ENCODE measurements at regions not wholly inside any gene's neighbourhood (a gene's known extent, or its start where the extent isn't known, plus 50 kb on each side); places are given as distances from the start of the nearest gene placed in this dataset.
"Not testable (repeated sequence)": the region's sequence is repeated elsewhere in the genome, so short reads cannot be mapped to it uniquely, and the experiment has no call there.

- Mint-ChIP-seq H3K4me3 (no peak overlapping the region; the same call in 1 of the 2 replicates), H3K27me3 (ENCODE audit: insufficient read depth) (peaks cover 2% of the 10 kb centered on the region; the same call in 1 of the 2 replicates), H3K9me3 (peaks cover 4% of the 10 kb centered on the region; the same call in 1 of the 2 replicates), H3K4me1 (ENCODE audit: low read depth) (peaks cover 58% of the 10 kb centered on the region), H3K27ac (peak overlapping the region; percentile 96), H3K36me3 (ENCODE audit: low read depth) (no peaks in the 10 kb centered on the region)
- no peak for DNase-seq
- no peak for TF ChIP-seq CTCF (IDR thresholded peaks at IDR 0.05)
Measured at GRCh38 chr17:83202002-83203000, 122.9 kb downstream of the METRNL start.

- Mint-ChIP-seq H3K9me3 (peaks cover 4% of the 10 kb centered on the region; the same call in 1 of the 2 replicates), H3K27ac (peak overlapping the region; percentile 96), H3K4me3 (peak overlapping the region; percentile 53; the same call in 1 of the 2 replicates), H3K27me3 (ENCODE audit: insufficient read depth) (peaks cover 2% of the 10 kb centered on the region; the same call in 1 of the 2 replicates), H3K36me3 (ENCODE audit: low read depth) (no peaks in the 10 kb centered on the region), H3K4me1 (ENCODE audit: low read depth) (peaks cover 58% of the 10 kb centered on the region)
- no peak for TF ChIP-seq CTCF (IDR thresholded peaks at IDR 0.05)
- DNase-seq = peak; percentile 97
Measured at GRCh38 chr17:83203073-83203471, 123.7 kb downstream of the METRNL start.

- peaks cover 2% of the 10 kb centered on the region; the same call in 1 of the 2 replicates for H3K27me3 Mint-ChIP-seq (ENCODE audit: insufficient read depth)
- peak overlapping the region; percentile 96 for H3K27ac Mint-ChIP-seq
- no peak for DNase-seq
- TF ChIP-seq CTCF (IDR thresholded peaks at IDR 0.05) = peak; percentile 8; the same call in 1 of the 2 replicates
- peak overlapping the region; percentile 53; the same call in 1 of the 2 replicates for H3K4me3 Mint-ChIP-seq
- peaks cover 58% of the 10 kb centered on the region for H3K4me1 Mint-ChIP-seq (ENCODE audit: low read depth)
- no peaks in the 10 kb centered on the region for H3K36me3 Mint-ChIP-seq (ENCODE audit: low read depth)
- H3K9me3 Mint-ChIP-seq = peaks cover 4% of the 10 kb centered on the region; the same call in 1 of the 2 replicates
Measured at GRCh38 chr17:83203472-83204221, 124.2 kb downstream of the METRNL start.

GRCh38 chr17:83204230-83204725 is 124.9 kb downstream of the METRNL start:
- no peak for TF ChIP-seq CTCF (IDR thresholded peaks at IDR 0.05)
- H3K27ac Mint-ChIP-seq = peak overlapping the region; percentile 96
- H3K27me3 Mint-ChIP-seq (ENCODE audit: insufficient read depth) = no peaks in the 10 kb centered on the region
- no peaks in the 10 kb centered on the region for H3K36me3 Mint-ChIP-seq (ENCODE audit: low read depth)
- H3K9me3 Mint-ChIP-seq = peaks cover 4% of the 10 kb centered on the region; the same call in 1 of the 2 replicates
- no peak for DNase-seq
- peaks cover 55% of the 10 kb centered on the region for H3K4me1 Mint-ChIP-seq (ENCODE audit: low read depth)
- no peak overlapping the region for H3K4me3 Mint-ChIP-seq

- DNase-seq; H3K27me3 Mint-ChIP-seq (ENCODE audit: insufficient read depth); H3K9me3 Mint-ChIP-seq; H3K4me3 Mint-ChIP-seq; H3K36me3 Mint-ChIP-seq (ENCODE audit: low read depth): not testable (repeated sequence)
- H3K27ac Mint-ChIP-seq = 0 out of 2 replicates have a peak overlapping the region, but pooled peaks have one; percentile 96
- H3K4me1 Mint-ChIP-seq (ENCODE audit: low read depth) = peaks cover 49% of the 10 kb centered on the region
Measured at GRCh38 chr17:83204736-83205386, 125.5 kb downstream of the METRNL start.

All from HFFc6 (cell line).